ENCODE measurements at regions not wholly inside any gene's neighbourhood (a gene's known extent, or its start where the extent isn't known, plus 50 kb on each side); places are given as distances from the start of the nearest gene placed in this dataset.

DNA sequence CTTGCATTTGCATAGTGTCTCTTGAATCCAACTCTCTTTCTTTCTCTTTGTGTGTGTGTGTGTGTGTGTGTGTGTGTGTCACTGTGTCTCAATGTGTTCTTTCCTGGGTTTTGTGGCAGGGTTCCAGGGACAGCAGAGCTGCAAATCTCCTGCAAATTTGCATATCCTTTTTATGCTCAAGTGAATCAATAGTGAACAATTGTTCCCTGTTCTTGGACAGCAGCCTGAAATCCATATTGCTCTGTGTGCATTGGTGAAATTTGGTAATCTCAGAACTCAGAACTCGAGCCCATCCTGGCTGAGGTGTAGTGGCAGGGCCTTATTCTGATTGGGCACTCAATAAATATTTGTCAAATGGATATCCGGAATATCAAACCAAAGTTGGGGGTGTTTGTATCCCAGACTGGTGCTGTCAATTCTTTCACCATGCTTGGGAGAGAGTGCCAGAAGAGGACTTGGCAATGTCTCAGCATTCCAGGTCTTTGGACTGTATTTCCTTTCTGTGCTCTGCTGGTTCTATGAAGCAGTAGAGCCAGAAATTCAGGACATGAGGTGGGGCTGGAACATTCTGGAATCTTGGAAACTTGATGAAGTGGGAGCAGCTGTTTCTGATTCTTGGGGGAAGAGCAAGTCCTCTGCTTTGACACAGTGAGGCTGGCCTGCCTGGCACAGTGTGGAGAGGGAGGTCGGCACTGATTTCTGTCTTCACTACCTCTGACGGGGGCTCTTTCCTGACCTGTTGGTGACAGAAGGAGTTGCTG, 380.6 kb upstream of the C2CD4B start:
- no peak for DNase-seq (ENCODE audit: low read depth)

GRCh38 chr15:62546628-62547027, 381.5 kb upstream of the C2CD4B start:
- DNase-seq (ENCODE audit: low read depth): no peak

- DNase-seq (ENCODE audit: low read depth): no peak
These were observed 382.5 kb upstream of the C2CD4B start for GRCh38 chr15:62547584-62547983.

DNA sequence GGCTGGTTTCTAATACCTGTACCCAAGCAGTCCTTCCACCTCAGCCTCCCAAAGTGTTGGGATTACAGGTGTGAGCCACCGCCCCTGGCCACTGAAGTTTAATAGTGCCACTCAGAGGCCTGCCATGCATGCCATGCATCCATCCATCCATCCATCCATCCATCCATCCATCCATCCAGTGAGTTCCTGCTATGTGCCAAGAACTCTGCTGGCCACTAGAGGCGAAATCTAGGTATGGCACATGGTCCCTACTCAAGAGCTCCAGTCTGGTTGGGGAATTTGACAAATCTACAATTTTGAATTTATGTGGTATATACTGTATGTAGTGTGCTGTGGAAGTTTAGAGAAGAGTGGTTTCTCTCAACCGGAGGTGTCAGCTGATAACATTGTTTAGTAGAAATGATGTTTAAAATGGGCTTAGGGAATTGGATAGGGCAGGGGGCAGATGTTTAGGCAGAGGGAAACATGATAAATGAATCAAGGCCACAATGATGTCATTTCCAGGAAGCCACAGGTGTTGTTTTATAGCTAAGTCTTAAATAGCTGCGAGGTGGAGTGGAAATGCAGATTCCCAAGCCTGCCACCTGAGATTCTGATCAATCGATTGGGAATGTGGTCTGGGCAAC, 384.4 kb upstream of the C2CD4B start:
- DNase-seq (ENCODE audit: low read depth): no peak

GRCh38 chr15:62550106-62550505, 385.0 kb upstream of the C2CD4B start:
- DNase-seq (ENCODE audit: low read depth): no peak

DNA sequence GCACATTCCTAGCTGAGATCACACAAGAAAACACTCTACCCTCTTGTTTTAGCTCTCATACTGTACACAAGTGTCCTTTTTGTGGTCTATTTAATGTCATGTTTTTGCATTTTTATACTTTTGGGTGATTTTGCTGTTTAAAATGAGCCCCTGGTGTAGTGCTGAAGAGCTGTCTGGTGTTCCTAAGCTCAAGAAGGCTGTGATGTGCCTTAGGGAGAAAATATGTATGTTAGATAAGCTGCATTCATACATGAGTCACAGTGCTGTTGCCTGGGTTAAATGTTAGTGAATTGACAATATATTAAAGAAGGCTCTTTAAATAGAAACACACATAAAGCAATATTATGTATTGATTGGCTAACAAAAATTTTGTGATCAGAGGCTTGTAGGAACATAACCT, 387.4 kb upstream of the C2CD4B start:
- DNase-seq (ENCODE audit: low read depth): no peak

- no peak for DNase-seq (ENCODE audit: low read depth)
These were observed 389.0 kb upstream of the C2CD4B start for GRCh38 chr15:62553911-62554563.

DNA sequence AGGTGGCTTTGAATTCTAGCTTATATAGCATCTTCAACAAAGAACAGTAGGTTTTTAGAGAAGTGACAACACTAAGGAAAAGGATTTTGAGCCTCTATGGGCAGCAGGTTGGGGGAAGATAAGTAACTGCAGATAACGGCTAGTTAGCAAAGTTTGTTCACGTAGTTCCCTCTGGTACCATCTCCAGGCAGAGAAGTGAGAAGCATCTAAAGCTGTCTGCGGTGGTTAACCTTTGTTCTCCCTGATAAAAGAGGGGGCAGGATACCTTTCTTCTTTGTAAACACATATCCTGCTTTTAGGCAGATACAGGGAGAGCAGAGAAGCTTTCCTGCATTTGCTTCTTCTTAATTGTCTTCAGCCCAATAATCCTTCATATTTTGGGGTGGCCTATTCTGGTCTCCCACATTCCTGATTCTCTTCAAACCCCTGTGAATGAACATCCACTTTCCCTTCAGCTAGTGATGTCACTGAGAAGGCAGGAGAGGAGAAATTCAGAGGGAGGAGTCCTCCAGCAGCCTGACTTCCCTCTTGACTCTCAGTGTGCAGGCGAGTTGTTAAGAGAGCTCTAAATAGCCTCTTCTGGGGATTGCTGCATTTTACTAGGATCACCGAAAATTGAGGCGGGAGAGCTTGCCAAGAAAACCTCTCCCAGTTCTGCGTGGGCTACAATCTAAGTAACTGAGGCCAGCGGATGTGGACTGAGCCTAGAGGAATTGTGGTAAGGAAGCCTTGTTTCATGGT, 393.7 kb upstream of the C2CD4B start:
- DNase-seq (ENCODE audit: low read depth): peak; percentile 80

DNA sequence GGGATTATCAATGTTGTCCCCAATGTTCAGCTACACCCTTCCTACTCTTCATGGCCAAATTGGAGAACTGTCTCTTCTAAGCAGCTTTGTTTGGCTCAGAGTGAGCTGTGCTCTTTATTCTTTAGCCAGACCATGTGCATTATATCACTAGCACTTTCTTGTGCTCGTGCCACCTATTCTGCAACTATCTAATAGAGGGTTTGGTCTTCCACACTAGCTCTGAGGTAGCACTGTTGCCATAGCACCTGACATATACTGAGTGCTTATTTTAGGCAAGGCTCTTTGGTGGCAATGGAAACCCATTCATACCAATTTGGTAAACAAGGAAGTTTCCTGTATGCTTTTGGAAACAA, 394.3 kb upstream of the C2CD4B start:
- no peak for DNase-seq (ENCODE audit: low read depth)

DNA sequence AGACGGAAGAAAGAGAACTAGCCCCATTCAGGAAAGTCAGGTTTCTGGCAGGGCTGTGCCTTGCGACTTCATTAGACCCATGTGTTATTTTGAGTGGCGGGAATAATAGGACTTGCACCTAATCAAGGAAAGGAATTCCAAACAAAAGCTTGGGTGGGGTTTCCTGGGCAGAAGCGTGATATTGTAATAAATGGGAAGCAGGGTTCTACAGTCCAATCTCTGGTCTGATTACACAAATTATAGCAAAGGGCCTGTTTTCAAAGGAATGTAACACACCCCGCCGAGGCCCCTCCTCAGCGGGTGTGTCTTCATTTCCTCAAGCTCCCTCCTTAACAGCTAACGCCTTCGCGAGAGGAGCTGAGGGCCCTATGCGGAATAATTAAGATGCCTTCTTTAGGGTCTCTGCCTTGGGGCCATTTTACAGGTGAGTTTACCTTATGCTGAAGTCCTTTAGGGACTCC, 396.0 kb upstream of the C2CD4B start:
- no peak for DNase-seq (ENCODE audit: low read depth)

GRCh38 chr15:62561571-62561970, 396.5 kb upstream of the C2CD4B start:
- no peak for DNase-seq (ENCODE audit: low read depth)

GRCh38 chr15:62564886-62565633, 400.0 kb upstream of the C2CD4B start:
- no peak for DNase-seq (ENCODE audit: low read depth)

DNA sequence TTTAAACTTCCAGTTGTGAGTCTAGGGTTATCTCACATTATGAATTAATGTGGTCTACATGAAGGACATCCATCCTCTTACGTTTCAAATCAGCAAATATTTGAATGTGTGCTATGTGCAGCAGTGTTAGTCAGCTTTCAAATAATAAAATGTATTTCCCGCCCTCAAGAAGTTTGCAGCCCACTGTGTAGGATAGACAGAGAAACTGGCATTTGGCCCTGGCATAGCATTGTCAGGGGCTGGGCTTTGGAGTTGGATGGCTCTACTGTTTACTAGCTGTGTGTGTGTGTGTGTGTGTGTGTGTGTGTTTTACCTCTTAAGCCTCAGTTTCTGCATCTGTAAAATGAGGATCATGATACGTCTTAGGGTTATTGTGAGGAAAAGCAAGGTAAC, 400.5 kb upstream of the C2CD4B start:
- DNase-seq (ENCODE audit: low read depth): no peak

GRCh38 chr15:62566248-62566647, 401.2 kb upstream of the C2CD4B start:
- DNase-seq (ENCODE audit: low read depth): no peak

DNA sequence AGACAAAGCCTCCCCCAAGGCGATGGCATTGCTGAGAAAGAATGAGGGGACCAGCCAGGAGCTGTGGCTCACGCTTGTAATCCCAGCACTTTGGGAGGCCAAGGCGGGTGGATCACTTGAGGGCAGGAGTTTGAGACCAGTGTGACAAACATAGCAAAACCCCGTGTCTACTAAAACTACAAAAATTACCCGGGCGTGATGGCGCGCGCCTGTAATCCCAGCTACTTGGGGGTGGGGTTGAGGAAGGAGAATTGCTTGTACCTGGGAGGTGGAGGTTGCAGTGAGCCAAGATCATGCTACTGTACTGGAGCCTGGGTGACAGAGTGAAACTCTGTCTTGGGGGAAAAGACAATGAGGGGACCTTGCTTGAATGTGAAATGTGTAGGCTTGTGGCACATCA, 402.4 kb upstream of the C2CD4B start:
- no peak for DNase-seq (ENCODE audit: low read depth)

DNA sequence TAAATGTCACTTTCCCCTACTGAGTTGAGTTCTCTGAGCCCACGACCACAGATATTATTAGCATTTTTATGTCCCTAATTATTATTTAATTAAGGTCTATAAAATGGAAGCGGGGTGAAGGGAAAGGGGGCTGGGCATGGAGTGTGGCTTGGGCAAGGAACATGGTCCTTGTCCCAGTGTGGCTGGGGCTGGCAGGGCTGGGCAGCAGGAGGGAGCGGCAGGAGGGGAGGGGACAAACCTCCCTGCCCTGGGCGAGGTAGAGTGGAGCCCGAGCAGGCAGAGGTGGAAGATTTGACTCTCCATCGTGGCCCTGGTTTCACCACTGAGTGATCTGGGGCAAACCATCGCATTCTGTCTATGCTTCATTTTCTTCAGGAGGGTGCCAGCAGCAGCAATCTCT, 402.9 kb upstream of the C2CD4B start:
- DNase-seq (ENCODE audit: low read depth): no peak

DNA sequence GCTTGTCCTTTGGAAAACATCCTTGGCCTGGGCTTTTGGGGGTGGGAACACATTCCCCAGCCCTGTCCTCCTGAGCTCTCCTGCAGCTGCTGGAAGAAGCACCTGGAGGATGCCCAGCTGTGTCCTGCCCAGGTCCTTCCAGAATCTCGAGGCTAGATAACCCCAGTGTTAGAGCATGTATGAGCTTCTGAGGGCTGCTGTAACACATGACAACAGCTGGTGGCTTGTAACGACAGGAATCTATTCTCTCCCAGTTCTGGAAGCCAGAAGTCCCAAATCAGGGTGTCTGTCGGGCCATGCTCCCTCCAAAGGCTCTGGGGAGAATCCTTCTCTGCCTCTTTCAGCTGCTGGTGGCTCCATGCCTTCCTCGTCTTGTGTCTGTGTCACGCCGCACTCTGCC, 403.6 kb upstream of the C2CD4B start:
- DNase-seq (ENCODE audit: low read depth): no peak

- peak; percentile 59 for DNase-seq (ENCODE audit: low read depth)
These were observed 404.6 kb upstream of the C2CD4B start for GRCh38 chr15:62569460-62570404.

- DNase-seq (ENCODE audit: low read depth): no peak
These were observed 405.3 kb upstream of the C2CD4B start for GRCh38 chr15:62570405-62570783.

GRCh38 chr15:62571072-62571471, 406.0 kb upstream of the C2CD4B start:
- DNase-seq (ENCODE audit: low read depth): no peak

GRCh38 chr15:62572797-62573196, 407.7 kb upstream of the C2CD4B start:
- no peak for DNase-seq (ENCODE audit: low read depth)

Data from stromal cell of bone marrow (primary cell).